Rectal smooth muscle tissue (tissue), 1 donor: ENCODE measurements at regions not wholly inside any gene's neighbourhood (a gene's known extent, or its start where the extent isn't known, plus 50 kb on each side); places are given as distances from the start of the nearest gene placed in this dataset.

Source experiments
- H3K27ac ChIP-seq: one replicate; pipeline ENCODE4 v1.7.0; 2013; ENCODE audit warnings: low read depth, low read length, inconsistent platforms
- H3K27me3 ChIP-seq: one replicate; pipeline ENCODE4 v1.7.0; 2013; ENCODE audit warnings: low read length; ENCODE audit not compliant: control insufficient read depth, insufficient read depth
- H3K36me3 ChIP-seq: one replicate; pipeline ENCODE4 v1.7.0; 2013; ENCODE audit warnings: low read length; ENCODE audit not compliant: control insufficient read depth, insufficient read depth
- H3K4me1 ChIP-seq: one replicate; pipeline ENCODE4 v1.7.0; 2013; ENCODE audit warnings: low read length; ENCODE audit not compliant: control insufficient read depth, insufficient read depth
- H3K4me3 ChIP-seq: one replicate; pipeline ENCODE4 v1.7.0; 2013; ENCODE audit warnings: low read length
- H3K9ac ChIP-seq: one replicate; pipeline ENCODE4 v1.7.0; 2013; ENCODE audit warnings: low read length

- Histone ChIP-seq H3K27ac (no peak overlapping the region), H3K4me3 (no peak overlapping the region), H3K4me1 (no peaks in the 10 kb centered on the region), H3K27me3 (no peaks in the 10 kb centered on the region), H3K9ac (no peak overlapping the region), H3K36me3 (no peaks in the 10 kb centered on the region)
Measured at GRCh38 chr10:8721650-8722049, 667.2 kb downstream of the GATA3 start.

GRCh38 chr10:8722835-8723234 is 668.3 kb downstream of the GATA3 start:
- no peaks in the 10 kb centered on the region for H3K4me1 ChIP-seq
- no peaks in the 10 kb centered on the region for H3K36me3 ChIP-seq
- no peak overlapping the region for H3K9ac ChIP-seq
- no peak overlapping the region for H3K27ac ChIP-seq
- no peak overlapping the region for H3K4me3 ChIP-seq
- H3K27me3 ChIP-seq, result no peaks in the 10 kb centered on the region

- no peak overlapping the region for H3K9ac ChIP-seq
- no peaks in the 10 kb centered on the region for H3K36me3 ChIP-seq
- H3K4me3 ChIP-seq, result no peak overlapping the region
- H3K27me3 ChIP-seq, result no peaks in the 10 kb centered on the region
- H3K27ac ChIP-seq, result no peak overlapping the region
- H3K4me1 ChIP-seq, result no peaks in the 10 kb centered on the region
Measured at GRCh38 chr10:8725343-8725742, 670.9 kb downstream of the GATA3 start.

GRCh38 chr10:8726084-8726778 is 671.7 kb downstream of the GATA3 start:
- Histone ChIP-seq H3K4me3 (no peak overlapping the region), H3K9ac (no peak overlapping the region), H3K4me1 (no peaks in the 10 kb centered on the region), H3K27ac (no peak overlapping the region), H3K36me3 (no peaks in the 10 kb centered on the region), H3K27me3 (no peaks in the 10 kb centered on the region)

- no peak overlapping the region for H3K4me3 ChIP-seq
- H3K27me3 ChIP-seq, result no peaks in the 10 kb centered on the region
- H3K9ac ChIP-seq, result no peak overlapping the region
- H3K4me1 ChIP-seq, result no peaks in the 10 kb centered on the region
- H3K36me3 ChIP-seq, result no peaks in the 10 kb centered on the region
- H3K27ac ChIP-seq, result no peak overlapping the region
Measured at GRCh38 chr10:8726779-8727084, 672.2 kb downstream of the GATA3 start.

- Histone ChIP-seq H3K4me1 (no peaks in the 10 kb centered on the region), H3K4me3 (no peak overlapping the region), H3K36me3 (no peaks in the 10 kb centered on the region), H3K27ac (no peak overlapping the region), H3K9ac (no peak overlapping the region), H3K27me3 (no peaks in the 10 kb centered on the region)
Measured at GRCh38 chr10:8731121-8732095, 676.9 kb downstream of the GATA3 start.

- no peak overlapping the region for H3K27ac ChIP-seq
- no peaks in the 10 kb centered on the region for H3K36me3 ChIP-seq
- H3K9ac ChIP-seq, result no peak overlapping the region
- H3K4me1 ChIP-seq, result no peaks in the 10 kb centered on the region
- no peak overlapping the region for H3K4me3 ChIP-seq
- H3K27me3 ChIP-seq, result no peaks in the 10 kb centered on the region
Measured at GRCh38 chr10:8738987-8739386, 684.5 kb downstream of the GATA3 start.

- H3K27ac ChIP-seq, result no peak overlapping the region
- no peaks in the 10 kb centered on the region for H3K4me1 ChIP-seq
- no peak overlapping the region for H3K9ac ChIP-seq
- no peaks in the 10 kb centered on the region for H3K27me3 ChIP-seq
- H3K4me3 ChIP-seq, result no peak overlapping the region
- H3K36me3 ChIP-seq, result no peaks in the 10 kb centered on the region
Measured at GRCh38 chr10:8752146-8752843, 697.8 kb downstream of the GATA3 start.

- no peaks in the 10 kb centered on the region for H3K4me1 ChIP-seq
- no peaks in the 10 kb centered on the region for H3K36me3 ChIP-seq
- H3K27ac ChIP-seq, result no peak overlapping the region
- H3K9ac ChIP-seq, result no peak overlapping the region
- no peaks in the 10 kb centered on the region for H3K27me3 ChIP-seq
- H3K4me3 ChIP-seq, result no peak overlapping the region
Measured at GRCh38 chr10:8758029-8758428, 703.5 kb downstream of the GATA3 start.

GRCh38 chr10:8766899-8767298 is 712.4 kb downstream of the GATA3 start:
- Histone ChIP-seq H3K4me1 (no peaks in the 10 kb centered on the region), H3K36me3 (no peaks in the 10 kb centered on the region), H3K4me3 (no peak overlapping the region), H3K27me3 (no peaks in the 10 kb centered on the region), H3K27ac (no peak overlapping the region), H3K9ac (no peak overlapping the region)

- Histone ChIP-seq H3K9ac (no peak overlapping the region), H3K4me1 (no peaks in the 10 kb centered on the region), H3K4me3 (no peak overlapping the region), H3K27ac (no peak overlapping the region), H3K27me3 (no peaks in the 10 kb centered on the region), H3K36me3 (no peaks in the 10 kb centered on the region)
Measured at GRCh38 chr10:8767591-8767990, 713.1 kb downstream of the GATA3 start.

GRCh38 chr10:8768341-8768740 is 713.9 kb downstream of the GATA3 start:
- no peak overlapping the region for H3K9ac ChIP-seq
- no peaks in the 10 kb centered on the region for H3K36me3 ChIP-seq
- H3K4me3 ChIP-seq, result no peak overlapping the region
- H3K27ac ChIP-seq, result no peak overlapping the region
- no peaks in the 10 kb centered on the region for H3K27me3 ChIP-seq
- H3K4me1 ChIP-seq, result no peaks in the 10 kb centered on the region
